Neutrophil (primary cell): ENCODE measurements at regions not wholly inside any gene's neighbourhood (a gene's known extent, or its start where the extent isn't known, plus 50 kb on each side); places are given as distances from the start of the nearest gene placed in this dataset.

ENCODE experiments used
- H3K27ac ChIP-seq: fragments of 200-600 bp; sonication (generic); 2 replicates; pipeline ENCODE4 v1.5.1; 2016; ENCODE audit warnings: mild to moderate bottlenecking, moderate library complexity
- H3K27me3 ChIP-seq: fragments of 200-600 bp; sonication (generic); 2 replicates; pipeline ENCODE4 v1.6.0; 2016; ENCODE audit warnings: mild to moderate bottlenecking
- H3K36me3 ChIP-seq: fragments of 200-600 bp; sonication (generic); 2 replicates; pipeline ENCODE4 v1.5.1; 2017
- H3K4me1 ChIP-seq, 2 experiments: fragments of 200-600 bp in 1 of 2; sonication (generic) in 1 of 2; 1 replicate in 1 of 2; 2 replicates in 1 of 2; pipeline versions ENCODE4 v1.5.1 to v1.6.1; 2013 to 2016; ENCODE audit warnings: low read depth in 1 of 2, low read length in 1 of 2, mild to moderate bottlenecking in 1 of 2, moderate library complexity in 1 of 2; ENCODE audit not compliant: control insufficient read depth in 1 of 2, insufficient read depth in 1 of 2
- H3K4me3 ChIP-seq, 2 experiments: fragments of 200-600 bp in 1 of 2; sonication (generic) in 1 of 2; 1 replicate in 1 of 2; 2 replicates in 1 of 2; pipeline ENCODE4 v1.5.1; 2013 to 2016; ENCODE audit warnings: low read depth in 1 of 2, low read length in 1 of 2, mild to moderate bottlenecking in 1 of 2, moderate library complexity in 1 of 2
- H3K9me3 ChIP-seq: fragments of 200-600 bp; sonication (generic); 2 replicates; pipeline ENCODE4 v1.5.1; 2016
- TF ChIP-seq, protein P1 (sequence below): fragments of 200-600 bp; sonication (generic); IDR thresholded peaks from 2 replicates; pipeline ENCODE4 v1.5.1; 2016; ENCODE audit warnings: antibody characterized with exemption

DNA sequence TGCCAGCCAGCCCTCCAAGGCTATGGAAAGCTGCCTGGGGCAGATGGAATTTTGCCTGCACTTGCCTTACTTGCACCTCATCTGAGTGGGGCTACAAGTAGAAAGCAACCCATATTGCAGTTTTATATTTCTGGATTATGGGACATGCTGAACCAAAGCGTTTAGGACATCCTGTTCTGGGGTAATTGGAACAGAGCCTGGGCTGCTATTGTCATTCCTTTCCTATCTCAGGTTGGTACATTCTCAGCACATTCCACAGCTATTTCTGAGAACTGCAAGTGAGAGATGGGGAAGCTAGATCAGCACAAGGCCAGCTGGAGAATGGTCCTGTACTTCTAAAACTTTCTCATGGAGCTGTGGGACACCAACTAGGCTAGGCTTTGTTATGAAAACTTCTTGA lies 713.8 kb downstream of the KCNT2 start:
- Histone ChIP-seq H3K4me3 (no peak overlapping the region), H3K9me3 (no peaks in the 10 kb centered on the region), H3K36me3 (no peaks in the 10 kb centered on the region), H3K4me1 (no peaks in the 10 kb centered on the region), H3K27ac (no peak overlapping the region), H3K27me3 (no peaks in the 10 kb centered on the region)
- TF ChIP-seq, protein P1, sequence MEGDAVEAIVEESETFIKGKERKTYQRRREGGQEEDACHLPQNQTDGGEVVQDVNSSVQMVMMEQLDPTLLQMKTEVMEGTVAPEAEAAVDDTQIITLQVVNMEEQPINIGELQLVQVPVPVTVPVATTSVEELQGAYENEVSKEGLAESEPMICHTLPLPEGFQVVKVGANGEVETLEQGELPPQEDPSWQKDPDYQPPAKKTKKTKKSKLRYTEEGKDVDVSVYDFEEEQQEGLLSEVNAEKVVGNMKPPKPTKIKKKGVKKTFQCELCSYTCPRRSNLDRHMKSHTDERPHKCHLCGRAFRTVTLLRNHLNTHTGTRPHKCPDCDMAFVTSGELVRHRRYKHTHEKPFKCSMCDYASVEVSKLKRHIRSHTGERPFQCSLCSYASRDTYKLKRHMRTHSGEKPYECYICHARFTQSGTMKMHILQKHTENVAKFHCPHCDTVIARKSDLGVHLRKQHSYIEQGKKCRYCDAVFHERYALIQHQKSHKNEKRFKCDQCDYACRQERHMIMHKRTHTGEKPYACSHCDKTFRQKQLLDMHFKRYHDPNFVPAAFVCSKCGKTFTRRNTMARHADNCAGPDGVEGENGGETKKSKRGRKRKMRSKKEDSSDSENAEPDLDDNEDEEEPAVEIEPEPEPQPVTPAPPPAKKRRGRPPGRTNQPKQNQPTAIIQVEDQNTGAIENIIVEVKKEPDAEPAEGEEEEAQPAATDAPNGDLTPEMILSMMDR = no peak

DNA sequence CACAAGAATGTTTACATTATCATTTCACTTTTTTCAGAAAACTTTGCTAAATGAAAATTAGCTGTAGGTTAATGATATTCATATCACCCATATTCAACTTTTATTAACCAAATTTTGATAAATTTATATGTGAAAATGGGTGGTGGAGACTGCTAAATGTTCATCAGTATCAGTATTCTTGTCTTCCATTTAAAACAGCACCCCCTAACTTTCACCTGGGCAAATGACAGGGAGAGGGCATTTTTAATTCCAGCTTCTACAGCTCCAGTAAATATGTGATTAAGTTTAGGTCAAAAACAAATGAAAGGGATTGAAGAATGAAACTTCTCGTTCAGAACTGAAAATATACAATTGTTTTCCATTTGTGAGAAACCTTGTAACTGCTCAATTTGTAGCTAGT lies 722.2 kb downstream of the KCNT2 start:
- TF ChIP-seq, protein P1 = no peak
- Histone ChIP-seq H3K9me3 (no peaks in the 10 kb centered on the region), H3K4me3 (no peak overlapping the region), H3K4me1 (no peaks in the 10 kb centered on the region), H3K27me3 (no peaks in the 10 kb centered on the region), H3K27ac (no peak overlapping the region), H3K36me3 (no peaks in the 10 kb centered on the region)

DNA sequence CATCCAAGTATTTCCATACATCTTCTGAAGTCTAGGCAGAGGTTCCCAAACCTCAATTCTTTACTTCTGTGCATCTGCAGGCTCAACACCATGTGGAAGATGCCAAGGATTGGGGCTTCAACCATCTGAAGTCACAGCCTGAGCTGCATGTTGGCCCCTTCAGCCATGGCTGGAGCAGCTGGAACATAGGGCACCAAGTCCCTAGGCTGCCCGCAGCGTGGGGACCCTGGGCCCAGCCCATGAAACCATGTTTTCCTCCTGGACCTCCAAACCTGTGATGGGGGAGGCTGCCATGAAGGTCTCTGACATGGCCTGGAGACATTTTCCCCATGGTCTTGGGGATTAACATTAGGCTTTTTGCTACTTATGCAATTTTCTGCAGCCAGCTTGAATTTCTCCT lies 729.8 kb downstream of the KCNT2 start:
- H3K4me3 ChIP-seq = no peak overlapping the region
- H3K27me3 ChIP-seq = no peaks in the 10 kb centered on the region
- no peaks in the 10 kb centered on the region for H3K9me3 ChIP-seq
- TF ChIP-seq, protein P1 = no peak
- H3K27ac ChIP-seq = no peak overlapping the region
- no peaks in the 10 kb centered on the region for H3K36me3 ChIP-seq
- no peaks in the 10 kb centered on the region for H3K4me1 ChIP-seq

DNA sequence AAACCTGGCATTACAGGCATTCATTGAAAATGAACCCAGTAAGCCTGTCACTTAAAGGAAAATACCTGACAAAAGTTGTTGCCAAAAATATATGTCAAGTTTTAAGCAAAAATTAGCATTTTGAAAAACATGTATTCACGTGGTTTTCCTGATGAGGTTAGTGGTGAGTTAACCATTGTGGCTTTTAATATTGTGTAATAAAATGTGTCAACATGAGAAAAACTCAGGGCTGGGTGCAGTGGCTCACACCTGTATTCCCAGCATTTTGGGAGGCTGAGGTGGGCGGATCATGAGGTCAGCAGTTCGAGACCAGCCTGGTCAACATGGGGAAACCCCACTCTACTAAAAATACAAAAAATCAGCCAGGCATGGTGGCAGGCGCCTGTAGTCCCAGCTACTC lies 731.4 kb downstream of the KCNT2 start:
- Histone ChIP-seq H3K36me3 (no peaks in the 10 kb centered on the region), H3K27ac (no peak overlapping the region), H3K4me3 (no peak overlapping the region), H3K4me1 (no peaks in the 10 kb centered on the region), H3K9me3 (no peaks in the 10 kb centered on the region), H3K27me3 (no peaks in the 10 kb centered on the region)
- TF ChIP-seq, protein P1 = no peak

DNA sequence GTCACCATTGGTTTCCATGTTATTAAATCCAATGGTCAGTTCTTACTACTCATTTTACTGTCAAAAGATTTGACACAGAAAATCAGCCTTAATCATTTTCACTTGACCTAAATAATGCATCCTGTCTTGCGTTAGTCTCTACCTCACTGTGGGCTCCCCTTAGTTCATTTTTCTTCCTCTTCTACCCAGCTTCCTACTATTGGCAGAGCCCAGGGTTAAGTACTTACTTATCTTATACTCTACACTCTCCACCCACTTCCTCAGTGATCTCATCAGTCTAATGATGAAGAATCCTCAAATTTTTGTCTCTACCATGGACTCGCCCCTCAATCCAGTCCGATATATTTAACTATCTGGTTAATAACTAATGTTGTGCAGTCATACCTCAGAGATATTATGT lies 735.9 kb downstream of the KCNT2 start:
- no peak overlapping the region for H3K4me3 ChIP-seq
- H3K4me1 ChIP-seq = no peaks in the 10 kb centered on the region
- H3K9me3 ChIP-seq = no peaks in the 10 kb centered on the region
- TF ChIP-seq, protein P1 = no peak
- no peak overlapping the region for H3K27ac ChIP-seq
- H3K36me3 ChIP-seq = no peaks in the 10 kb centered on the region
- no peaks in the 10 kb centered on the region for H3K27me3 ChIP-seq

DNA sequence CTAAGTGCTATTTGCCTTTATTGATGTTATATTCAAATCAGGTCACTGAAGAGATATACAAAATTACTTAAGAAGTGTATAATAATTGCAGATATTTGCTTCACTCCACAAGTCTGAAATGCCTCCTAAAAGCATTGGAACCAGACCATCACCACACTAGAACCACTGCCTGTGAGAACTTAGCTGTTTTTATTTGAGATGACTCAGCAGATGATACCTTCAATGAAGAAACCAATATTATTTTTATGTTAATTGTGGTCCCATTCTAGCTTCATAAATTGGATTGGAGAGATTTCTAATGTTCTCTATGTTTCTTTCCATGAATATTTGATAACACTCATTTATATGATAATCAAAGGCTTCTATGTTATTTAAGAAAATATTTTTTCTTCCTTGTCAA lies 740.6 kb downstream of the KCNT2 start:
- Histone ChIP-seq H3K4me3 (no peak overlapping the region), H3K27ac (no peak overlapping the region), H3K9me3 (no peaks in the 10 kb centered on the region), H3K27me3 (no peaks in the 10 kb centered on the region), H3K36me3 (no peaks in the 10 kb centered on the region), H3K4me1 (no peaks in the 10 kb centered on the region)
- TF ChIP-seq, protein P1 = no peak
